Stimulated activated CD4-positive, alpha-beta T cell treated with anti-CD3 and anti-CD28 coated beads, Interleukin-12 subunit alpha, Interleukin-12 subunit beta, amount 100 ng/mL, for 48 hours (primary cell): ENCODE measurements at regions not wholly inside any gene's neighbourhood (a gene's known extent, or its start where the extent isn't known, plus 50 kb on each side); places are given as distances from the start of the nearest gene placed in this dataset.

Experiments
- DNase-seq, 3 donors: peaks; one replicate each; pipeline ENCODE4 v3.0.0-alpha.2; 2020; ENCODE audit warnings: low read depth in 2 of 3, low spot score in 1 of 3

DNA sequence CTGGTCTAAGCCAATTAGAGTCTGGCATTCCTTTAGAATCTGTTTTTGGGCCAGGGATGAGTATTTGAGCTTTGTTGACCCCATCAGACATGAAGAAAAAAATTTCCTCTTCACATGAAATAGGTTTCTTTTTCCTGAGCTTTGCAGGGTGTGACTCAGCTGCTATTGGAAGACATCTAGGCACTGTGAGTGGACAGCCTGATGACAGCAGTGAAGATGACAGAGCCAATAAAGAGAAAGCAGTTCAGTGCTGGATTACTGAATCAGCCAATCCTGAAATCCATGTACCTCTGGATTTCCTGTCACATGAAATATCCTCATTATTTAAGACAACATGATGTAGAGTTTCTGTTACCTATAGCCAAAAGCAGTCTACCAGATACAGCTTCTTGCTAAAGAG is 51.3 kb upstream of the GRIA1 start:
- no peak for DNase-seq
